AG08396 (cell line): ENCODE measurements at regions not wholly inside any gene's neighbourhood (a gene's known extent, or its start where the extent isn't known, plus 50 kb on each side); places are given as distances from the start of the nearest gene placed in this dataset.

Experiments
- DNase-seq: peaks from one replicate; pipeline ENCODE4 v3.0.0; 2012; ENCODE audit warnings: low spot score, mixed read lengths

GRCh38 chr20:62562831-62563230 is 79.5 kb upstream of the SLCO4A1 start:
- no peak for DNase-seq

DNA sequence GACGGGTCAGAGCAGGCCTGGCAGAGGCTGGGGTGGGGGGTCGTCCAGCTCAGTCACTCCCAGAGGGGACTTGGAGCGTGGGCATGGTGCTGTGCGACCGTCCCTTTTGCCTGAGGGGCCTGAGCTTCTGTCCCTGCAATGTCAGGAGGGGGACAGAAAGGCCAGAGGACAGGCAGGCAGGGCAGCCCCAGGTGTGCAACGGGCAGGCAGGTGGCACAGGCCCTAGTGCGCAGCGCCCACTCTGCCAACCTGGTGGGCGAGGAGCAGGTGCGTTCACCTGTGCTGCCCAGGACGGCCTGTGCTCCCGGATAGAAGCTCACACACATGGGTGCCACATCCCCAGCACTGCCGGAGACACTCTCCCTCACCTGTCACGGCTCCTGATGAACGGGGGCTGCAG is 78.7 kb upstream of the SLCO4A1 start:
- no peak for DNase-seq

DNA sequence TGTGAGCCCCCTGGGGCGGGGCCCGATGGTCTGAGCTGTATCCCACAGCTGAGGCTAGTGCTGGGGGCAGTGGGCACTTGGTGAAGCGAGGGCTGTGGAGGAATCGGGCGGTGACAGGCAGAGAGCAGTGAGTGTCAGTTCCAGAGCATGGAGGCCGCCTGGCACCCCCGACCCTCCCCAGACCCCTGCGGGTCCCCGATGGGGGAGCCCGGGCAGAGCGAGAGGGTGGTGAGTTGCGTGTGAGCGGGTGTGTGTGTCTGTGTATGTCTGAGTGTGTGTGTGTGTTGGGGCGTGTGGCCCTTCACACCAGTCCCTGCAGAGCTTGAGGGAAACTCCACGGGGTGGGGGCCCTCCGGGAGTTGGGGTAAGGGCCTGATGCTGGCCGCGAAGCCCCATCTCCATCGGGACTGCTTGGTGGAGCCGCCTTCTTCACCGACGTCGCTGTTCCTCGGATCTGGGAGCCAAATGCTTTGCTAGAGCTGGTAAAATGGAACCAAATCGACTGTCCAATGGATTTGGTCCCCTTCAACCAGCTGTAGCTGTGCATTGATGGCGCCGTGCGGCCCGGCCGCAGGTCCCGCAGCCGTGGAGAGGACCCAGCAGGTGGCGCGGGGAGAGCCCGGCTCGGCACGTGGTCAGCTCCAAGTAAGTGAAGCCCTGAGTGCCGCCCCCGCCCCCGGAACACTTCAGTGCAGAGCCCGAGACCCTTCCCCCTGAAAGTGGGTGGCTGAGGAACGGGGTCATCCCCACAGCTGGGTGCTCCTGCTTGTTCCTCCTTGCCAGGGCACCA is 77.7 kb upstream of the SLCO4A1 start:
- DNase-seq, result no peak

- DNase-seq, result no peak
These were observed 76.0 kb upstream of the SLCO4A1 start for GRCh38 chr20:62566266-62566665.

GRCh38 chr20:62566771-62567170 is 75.5 kb upstream of the SLCO4A1 start:
- no peak for DNase-seq

- DNase-seq, result no peak
These were observed 74.9 kb upstream of the SLCO4A1 start for GRCh38 chr20:62567246-62568044.

DNA sequence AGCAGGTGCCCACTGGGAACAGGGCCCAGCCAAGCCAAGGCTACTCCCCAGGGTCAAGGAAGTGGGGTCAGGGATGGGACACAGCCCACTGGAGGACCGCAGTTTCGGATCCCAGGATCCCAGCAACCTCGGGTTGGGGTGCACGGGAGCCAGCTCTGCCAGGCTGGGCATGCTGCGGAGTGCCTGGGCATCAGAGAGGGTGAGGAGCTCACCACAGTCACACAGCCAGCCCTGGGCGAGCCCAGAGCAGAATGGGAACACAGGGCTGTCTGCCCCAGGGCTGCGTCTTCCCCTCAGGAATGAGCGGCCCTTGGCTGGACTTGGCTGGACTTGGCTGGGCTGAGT is 74.3 kb upstream of the SLCO4A1 start:
- DNase-seq, result no peak

- no peak for DNase-seq
These were observed 72.7 kb upstream of the SLCO4A1 start for GRCh38 chr20:62569615-62570014.

DNA sequence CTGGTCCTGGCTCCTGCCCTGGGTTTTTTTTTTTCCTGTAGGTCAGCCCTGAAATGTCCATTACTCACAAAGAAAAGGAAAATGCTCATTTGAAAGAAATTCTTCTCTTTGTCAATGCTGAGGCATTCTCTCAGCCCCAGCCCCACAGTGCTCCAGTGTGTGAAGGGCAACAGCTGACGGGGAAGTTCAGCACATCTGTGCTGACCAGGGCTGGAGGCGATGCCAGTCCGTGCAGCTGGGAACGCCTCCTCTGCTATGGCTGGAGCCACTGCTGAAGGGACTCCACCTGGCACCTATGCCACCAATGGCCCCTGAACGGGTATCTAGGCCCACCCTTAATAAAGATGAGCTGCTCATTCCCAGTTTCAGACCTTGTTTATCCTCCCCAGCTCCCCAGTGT is 71.9 kb upstream of the SLCO4A1 start:
- DNase-seq, result no peak

DNA sequence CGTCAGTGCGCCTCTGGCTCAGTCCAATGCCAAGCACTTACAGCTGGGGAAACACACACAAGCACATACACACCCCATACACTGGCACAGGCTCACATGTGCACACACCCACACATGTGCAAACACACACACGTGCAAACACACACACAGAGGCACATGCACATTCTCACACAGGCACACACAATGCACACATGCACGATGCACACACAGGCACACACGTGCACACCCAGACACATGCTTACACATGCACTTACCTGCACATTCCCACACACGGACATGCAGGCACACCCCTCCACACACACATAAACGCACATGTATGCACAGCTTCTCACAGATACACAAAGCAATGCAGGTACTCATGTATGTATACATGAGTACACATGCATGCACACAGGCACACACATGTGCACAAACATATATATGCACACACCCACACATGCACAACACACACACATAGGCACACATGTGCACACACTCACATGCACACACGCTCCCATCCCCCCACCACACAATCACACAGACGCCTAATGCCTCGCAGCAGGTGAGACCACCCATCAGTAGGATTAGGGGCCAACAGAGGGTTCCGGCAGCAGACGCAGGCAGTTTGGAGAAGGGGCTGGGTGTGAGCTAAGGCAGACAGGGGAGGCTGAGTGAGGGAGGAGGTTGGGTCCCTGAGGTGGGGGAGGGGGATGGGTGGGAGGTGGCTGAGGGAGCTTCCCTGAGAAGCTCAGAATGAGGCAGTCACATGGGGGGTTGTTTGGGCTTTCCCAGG is 71.2 kb upstream of the SLCO4A1 start:
- no peak for DNase-seq

DNA sequence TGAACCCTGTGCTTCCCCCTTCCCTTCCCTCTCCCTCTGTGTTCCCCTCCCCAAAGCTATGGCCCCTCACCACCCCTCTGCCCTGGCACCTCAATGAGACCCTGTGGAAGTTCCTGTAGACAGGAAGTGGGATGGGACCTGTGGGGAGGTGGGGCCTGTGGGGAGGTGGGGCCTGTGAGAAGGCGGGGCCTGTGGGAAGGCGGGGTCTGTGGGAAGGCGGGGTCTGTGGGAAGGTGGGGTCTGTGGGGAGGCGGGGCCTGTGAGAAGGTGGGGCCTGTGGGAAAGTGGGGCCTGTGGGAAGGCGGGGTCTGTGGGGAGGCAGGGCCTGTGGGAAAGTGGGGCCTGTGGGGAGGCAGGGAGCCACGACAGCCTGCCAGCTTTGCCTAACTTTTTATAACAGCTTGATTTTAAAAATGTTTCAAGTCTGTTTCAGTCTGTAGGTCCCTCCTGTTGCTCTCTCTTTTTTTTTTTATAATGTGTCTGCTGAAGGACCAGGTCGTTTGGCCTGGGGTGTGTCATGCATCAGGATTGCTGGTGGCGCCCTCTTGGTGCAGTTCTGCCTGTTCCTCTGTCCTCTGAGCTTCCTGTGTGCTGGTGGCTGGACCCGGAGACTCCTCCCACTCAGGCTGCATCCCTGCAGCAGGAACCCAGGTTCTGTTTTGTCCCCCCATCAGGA is 70.5 kb upstream of the SLCO4A1 start:
- no peak for DNase-seq

GRCh38 chr20:62572980-62573379 is 69.3 kb upstream of the SLCO4A1 start:
- DNase-seq, result no peak

DNA sequence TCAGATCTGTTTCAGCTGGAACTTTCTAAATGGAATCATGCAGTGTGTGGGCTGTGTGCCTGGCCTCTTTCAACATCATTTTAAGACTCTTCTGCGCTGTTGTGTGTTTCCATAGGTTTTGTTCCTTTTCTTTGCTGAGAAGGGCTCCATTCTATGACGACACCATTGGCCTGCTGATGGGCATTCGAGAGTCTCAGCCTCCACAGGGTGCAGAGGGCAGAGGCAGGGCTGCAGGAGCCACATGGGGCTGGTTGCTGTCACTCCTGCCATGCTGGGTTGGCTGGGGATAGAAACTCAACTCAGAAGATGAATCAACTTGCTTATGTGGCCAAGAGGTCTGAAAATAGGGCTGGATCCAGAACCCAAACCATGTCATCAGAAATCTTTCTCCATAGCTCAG is 68.5 kb upstream of the SLCO4A1 start:
- DNase-seq, result no peak

GRCh38 chr20:62574230-62574993 is 67.9 kb upstream of the SLCO4A1 start:
- no peak for DNase-seq

DNA sequence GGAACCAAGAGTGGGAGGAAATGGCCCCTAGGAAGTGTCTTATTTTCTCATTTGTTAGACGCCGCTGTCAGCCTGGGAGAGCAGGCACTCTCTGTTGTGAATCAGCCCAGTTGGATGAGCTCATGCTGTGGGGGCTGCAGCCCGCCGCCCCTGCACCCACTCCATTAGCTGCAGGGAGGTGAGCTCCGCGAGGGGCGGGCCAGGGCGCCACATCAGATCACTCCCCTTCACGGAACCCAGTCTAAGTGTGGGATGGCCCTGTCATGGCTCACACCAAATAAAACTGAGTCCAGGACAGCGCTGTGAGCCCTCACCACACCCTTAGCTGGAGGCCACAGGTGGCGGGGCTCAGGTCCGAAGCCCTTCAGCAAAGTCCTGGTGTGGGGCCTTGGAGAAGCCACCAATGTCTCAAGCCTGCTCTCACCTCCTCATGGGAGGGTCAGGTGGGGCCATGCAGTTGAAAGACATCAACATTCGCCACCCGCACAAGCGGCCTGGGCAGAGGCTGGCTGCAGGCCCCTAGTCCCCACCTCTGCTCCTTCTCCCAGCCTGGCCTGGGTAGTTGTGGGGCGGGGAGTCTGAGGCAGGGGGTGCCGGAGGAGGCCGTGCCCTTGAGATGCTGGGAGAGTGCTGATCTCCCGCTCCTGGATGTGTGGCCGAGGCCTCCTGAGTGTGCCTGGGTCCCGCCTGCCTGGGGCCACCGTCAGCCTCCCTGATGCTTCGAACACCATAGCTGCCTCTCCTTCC is 66.2 kb upstream of the SLCO4A1 start:
- DNase-seq, result no peak

DNA sequence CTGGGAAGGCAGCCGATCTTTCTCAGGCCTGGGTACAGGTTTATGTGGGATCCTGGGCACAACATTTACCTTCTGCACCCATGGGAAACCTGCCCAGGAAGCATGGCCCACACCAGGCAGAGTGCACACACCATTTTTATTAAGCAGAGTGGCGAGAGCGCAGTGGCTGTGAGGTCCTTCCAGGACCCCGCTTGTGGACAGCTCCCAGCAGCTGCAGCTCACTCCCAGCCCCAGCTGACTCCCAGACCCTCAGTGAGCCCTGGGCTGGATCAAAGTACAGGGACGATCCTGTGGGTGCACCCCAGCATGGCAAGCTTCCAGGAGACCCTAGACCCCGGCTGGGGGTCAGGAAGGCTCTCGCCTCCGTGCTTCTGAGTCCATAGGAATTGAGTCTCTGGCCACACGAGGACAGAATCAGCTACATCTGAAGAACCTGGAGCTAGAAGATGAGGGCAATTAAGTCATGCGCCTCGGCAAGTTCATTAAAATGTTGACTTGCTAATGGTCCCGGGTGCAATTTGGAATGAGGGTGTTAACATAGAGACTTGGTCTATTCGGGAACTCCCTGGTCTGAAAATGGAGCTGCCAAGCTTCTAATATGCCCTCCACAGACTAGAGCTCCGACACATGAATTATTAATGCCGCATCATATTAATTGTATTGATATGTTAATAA is 65.4 kb upstream of the SLCO4A1 start:
- peak; percentile 70 for DNase-seq

GRCh38 chr20:62577490-62577836 is 64.8 kb upstream of the SLCO4A1 start:
- no peak for DNase-seq

DNA sequence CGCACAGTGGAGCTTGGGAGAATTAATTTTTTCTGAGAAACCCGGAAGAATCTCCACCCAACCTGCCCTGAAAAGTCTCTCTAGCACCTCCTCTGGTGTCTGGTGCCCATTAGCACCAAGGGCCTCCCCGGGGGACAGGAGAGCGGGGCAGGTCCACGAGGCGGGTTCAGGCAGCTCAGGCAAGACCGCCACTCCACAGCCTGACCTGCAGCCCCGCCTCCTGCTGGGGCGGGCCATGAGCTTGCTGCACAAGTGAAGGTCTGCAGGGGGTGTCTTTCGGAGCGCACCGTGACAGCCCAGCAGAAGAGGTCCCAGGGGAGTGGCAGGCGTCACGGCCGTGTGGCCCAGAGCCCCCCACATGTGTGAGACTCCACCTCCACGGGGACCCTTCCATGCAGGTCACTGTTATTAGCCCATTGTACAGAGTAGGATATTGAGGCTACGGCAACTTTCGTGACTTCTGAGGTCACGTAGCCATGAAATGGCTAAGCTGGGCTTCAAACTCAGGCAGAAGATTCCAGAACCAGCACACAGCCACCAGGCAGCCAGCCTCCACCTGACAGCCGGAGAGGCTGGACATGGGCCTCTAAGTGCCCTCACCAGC is 63.9 kb upstream of the SLCO4A1 start:
- no peak for DNase-seq

DNA sequence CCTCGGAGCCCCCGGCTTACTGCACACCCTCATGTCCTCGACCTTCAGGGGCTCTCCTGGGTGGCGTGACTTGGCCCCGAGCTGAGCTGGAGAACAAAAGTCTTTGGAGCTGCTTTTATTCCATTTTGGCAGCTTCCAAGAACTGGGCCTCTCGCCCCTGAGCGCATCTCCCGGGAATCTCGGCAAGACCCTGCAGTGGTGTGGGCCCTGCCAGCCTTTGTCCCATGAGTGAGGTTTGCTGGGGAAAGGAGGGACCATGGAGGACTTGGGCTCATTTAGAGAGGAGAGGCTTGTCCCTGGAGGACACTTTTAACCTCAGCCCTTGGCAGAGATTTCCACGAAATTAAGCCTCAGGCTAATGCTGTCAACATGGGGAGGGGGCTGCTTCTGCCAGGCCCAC is 62.3 kb upstream of the SLCO4A1 start:
- DNase-seq, result no peak

GRCh38 chr20:62580733-62581132 is 61.6 kb upstream of the SLCO4A1 start:
- no peak for DNase-seq
